OCI-LY1 (cell line): ENCODE measurements at regions not wholly inside any gene's neighbourhood (a gene's known extent, or its start where the extent isn't known, plus 50 kb on each side); places are given as distances from the start of the nearest gene placed in this dataset.

Experiments
- H2AFZ ChIP-seq: fragments of 200-600 bp; sonication (generic), shearing (Covaris generic); 2 replicates; pipeline ENCODE4 v1.6.0; 2014; ENCODE audit warnings: antibody characterized with exemption, mild to moderate bottlenecking, low read length
- H3F3A ChIP-seq: fragments of 200-600 bp; sonication (generic), shearing (Covaris generic); 2 replicates; pipeline ENCODE4 v1.6.0; 2014; ENCODE audit warnings: mild to moderate bottlenecking, antibody characterized with exemption, low read length, moderate library complexity; ENCODE audit not compliant: insufficient read depth
- H3K27ac ChIP-seq: fragments of 200-600 bp; sonication (generic); 2 replicates; pipeline ENCODE4 v1.5.1; 2014; ENCODE audit warnings: low read length, mixed run types, mild to moderate bottlenecking, low read depth; ENCODE audit not compliant: poor library complexity, severe bottlenecking
- H3K27me3 ChIP-seq: fragments of 200-600 bp; sonication (generic); 2 replicates; pipeline ENCODE4 v1.6.0; 2014; ENCODE audit warnings: antibody characterized with exemption, mild to moderate bottlenecking, low read length, moderate library complexity; ENCODE audit not compliant: insufficient read depth
- H3K36me3 ChIP-seq: fragments of 200-600 bp; sonication (generic); 2 replicates; pipeline ENCODE4 v1.6.1; 2014; ENCODE audit warnings: mild to moderate bottlenecking, antibody characterized with exemption, low read length, moderate library complexity, mixed read lengths; ENCODE audit not compliant: insufficient read depth
- H3K4me1 ChIP-seq: fragments of 200-600 bp; sonication (generic); 2 replicates; pipeline ENCODE4 v1.5.1; 2014; ENCODE audit warnings: mild to moderate bottlenecking, low read length, moderate library complexity; ENCODE audit not compliant: insufficient read depth, severe bottlenecking
- H3K4me2 ChIP-seq: fragments of 200-600 bp; sonication (generic), shearing (Covaris generic); 2 replicates; pipeline ENCODE4 v1.6.1; 2014; ENCODE audit warnings: low read length
- H3K4me3 ChIP-seq: fragments of 200-600 bp; sonication (generic); 2 replicates; pipeline ENCODE4 v1.5.1; 2014; ENCODE audit warnings: low read length, low read depth, mild to moderate bottlenecking, mixed read lengths; ENCODE audit not compliant: poor library complexity, severe bottlenecking
- H3K79me2 ChIP-seq: fragments of 200-600 bp; shearing (Covaris generic); 2 replicates; pipeline ENCODE4 v1.6.1; 2016; ENCODE audit warnings: mixed run types, low read length, mixed read lengths; ENCODE audit not compliant: insufficient read depth
- H3K9ac ChIP-seq: fragments of 200-600 bp; sonication (generic), shearing (Covaris generic); 2 replicates; pipeline ENCODE4 v1.6.1; 2014; ENCODE audit warnings: mild to moderate bottlenecking, low read length, mixed read lengths
- H3K9me2 ChIP-seq: fragments of 200-600 bp; sonication (generic), shearing (Covaris generic); 2 replicates; pipeline ENCODE4 v1.6.1; 2014; ENCODE audit warnings: low read depth, mild to moderate bottlenecking, low read length, mixed read lengths
- H3K9me3 ChIP-seq: fragments of 200-600 bp; shearing (Covaris generic); 2 replicates; pipeline ENCODE4 v1.6.1; 2014; ENCODE audit warnings: low read length, mixed read lengths
- H4K20me1 ChIP-seq: fragments of 200-600 bp; sonication (generic), shearing (Covaris generic); 2 replicates; pipeline ENCODE4 v1.6.0; 2016; ENCODE audit warnings: mild to moderate bottlenecking, low read length; ENCODE audit not compliant: insufficient read depth
- EZH2 ChIP-seq: fragments of 200-600 bp; sonication (generic), shearing (Covaris generic); IDR thresholded peaks from 2 replicates; pipeline ENCODE4 v1.8.0; 2017; ENCODE audit warnings: borderline replicate concordance, mixed run types, mild to moderate bottlenecking, antibody characterized with exemption, low read length, moderate library complexity, mixed read lengths
- TF ChIP-seq, protein P1 (sequence below): fragments of 200-600 bp; sonication (generic), shearing (Covaris generic); IDR thresholded peaks from 2 replicates; pipeline ENCODE4 v1.5.1; 2017; ENCODE audit warnings: mild to moderate bottlenecking, antibody characterized with exemption, low read length, moderate library complexity, mixed read lengths

DNA sequence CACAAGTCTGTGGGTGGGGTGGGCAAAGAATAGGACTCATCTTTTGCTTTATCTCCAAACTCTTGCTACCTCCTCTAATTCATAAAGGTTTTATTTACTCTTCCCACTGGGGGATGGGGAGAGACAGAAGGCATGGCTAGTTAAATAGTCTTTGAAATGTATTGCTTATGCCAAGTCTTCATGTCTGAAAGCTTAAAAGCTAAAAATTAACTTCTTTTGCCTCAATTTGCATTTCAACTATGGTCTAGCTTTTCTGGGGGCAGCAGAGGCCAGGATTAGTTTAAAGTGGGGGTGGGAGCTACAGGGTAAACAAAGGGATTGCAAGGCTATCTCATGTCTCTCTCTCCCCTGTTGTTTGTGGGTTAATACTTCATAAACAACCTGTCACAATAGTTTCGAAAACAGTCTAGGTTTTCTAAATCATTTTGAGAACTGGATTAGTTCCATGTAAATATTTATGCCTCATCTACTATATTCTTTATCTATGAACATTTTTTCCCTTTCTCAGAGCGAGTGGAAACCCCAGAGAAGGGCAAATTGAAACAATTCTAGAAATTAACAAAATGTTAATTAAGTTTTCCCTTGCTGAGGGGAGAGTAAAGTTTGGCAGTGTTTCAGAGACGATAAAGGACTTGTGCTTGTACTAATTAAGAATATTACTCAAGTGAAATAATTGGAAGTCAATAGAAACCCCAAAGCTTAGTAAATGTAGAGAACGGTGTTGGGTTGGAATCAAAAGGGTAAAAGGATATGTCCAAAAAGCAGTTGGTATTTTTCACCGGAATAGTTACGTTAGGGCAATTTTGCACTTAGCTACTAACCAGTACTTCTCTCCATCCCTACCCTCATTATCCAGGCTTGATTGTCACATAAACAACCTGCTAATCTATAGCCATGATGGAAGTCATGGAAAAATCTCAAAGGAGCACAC is 182.2 kb downstream of the GIPC2 start:
- H3K9ac ChIP-seq, result no peak overlapping the region
- H3K4me3 ChIP-seq, result no peak overlapping the region
- H3K36me3 ChIP-seq, result no peaks in the 10 kb centered on the region
- H3K9me3 ChIP-seq, result no peaks in the 10 kb centered on the region
- no peaks in the 10 kb centered on the region for H3K4me1 ChIP-seq
- H3K4me2 ChIP-seq, result no peak overlapping the region
- H3F3A ChIP-seq, result no peaks in the 10 kb centered on the region
- H4K20me1 ChIP-seq, result no peaks in the 10 kb centered on the region
- no peak overlapping the region for H2AFZ ChIP-seq
- no peak for TF ChIP-seq EZH2
- TF ChIP-seq, protein P1, sequence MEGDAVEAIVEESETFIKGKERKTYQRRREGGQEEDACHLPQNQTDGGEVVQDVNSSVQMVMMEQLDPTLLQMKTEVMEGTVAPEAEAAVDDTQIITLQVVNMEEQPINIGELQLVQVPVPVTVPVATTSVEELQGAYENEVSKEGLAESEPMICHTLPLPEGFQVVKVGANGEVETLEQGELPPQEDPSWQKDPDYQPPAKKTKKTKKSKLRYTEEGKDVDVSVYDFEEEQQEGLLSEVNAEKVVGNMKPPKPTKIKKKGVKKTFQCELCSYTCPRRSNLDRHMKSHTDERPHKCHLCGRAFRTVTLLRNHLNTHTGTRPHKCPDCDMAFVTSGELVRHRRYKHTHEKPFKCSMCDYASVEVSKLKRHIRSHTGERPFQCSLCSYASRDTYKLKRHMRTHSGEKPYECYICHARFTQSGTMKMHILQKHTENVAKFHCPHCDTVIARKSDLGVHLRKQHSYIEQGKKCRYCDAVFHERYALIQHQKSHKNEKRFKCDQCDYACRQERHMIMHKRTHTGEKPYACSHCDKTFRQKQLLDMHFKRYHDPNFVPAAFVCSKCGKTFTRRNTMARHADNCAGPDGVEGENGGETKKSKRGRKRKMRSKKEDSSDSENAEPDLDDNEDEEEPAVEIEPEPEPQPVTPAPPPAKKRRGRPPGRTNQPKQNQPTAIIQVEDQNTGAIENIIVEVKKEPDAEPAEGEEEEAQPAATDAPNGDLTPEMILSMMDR, result no peak
- no peak overlapping the region for H3K27ac ChIP-seq
- no peaks in the 10 kb centered on the region for H3K27me3 ChIP-seq
- no peaks in the 10 kb centered on the region for H3K79me2 ChIP-seq
- H3K9me2 ChIP-seq, result no peaks in the 10 kb centered on the region

DNA sequence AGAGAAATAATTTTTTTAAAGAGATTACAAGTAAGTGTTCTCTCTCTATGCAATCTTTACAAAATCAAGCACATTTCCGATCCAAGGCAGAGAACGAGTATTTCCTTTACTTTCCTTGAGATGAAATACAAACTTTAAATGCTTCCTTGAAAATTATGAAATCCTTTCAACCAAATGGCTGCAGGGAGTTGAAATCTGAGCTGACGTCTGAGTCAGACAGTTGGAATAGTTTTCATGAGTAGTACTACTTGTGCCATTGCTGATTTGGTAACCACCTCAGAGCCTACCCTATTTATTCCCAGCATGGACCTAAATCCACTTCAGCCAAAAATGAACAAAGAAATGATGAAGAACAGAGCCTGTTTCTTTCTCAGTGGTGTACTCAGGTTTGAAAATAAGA is 183.6 kb downstream of the GIPC2 start:
- Histone ChIP-seq H4K20me1 (no peaks in the 10 kb centered on the region), H3K9me3 (no peaks in the 10 kb centered on the region), H3K4me2 (no peak overlapping the region), H3K79me2 (no peaks in the 10 kb centered on the region), H3F3A (no peaks in the 10 kb centered on the region), H3K27ac (no peak overlapping the region), H3K9ac (no peak overlapping the region), H3K36me3 (no peaks in the 10 kb centered on the region), H3K9me2 (no peaks in the 10 kb centered on the region), H3K27me3 (no peaks in the 10 kb centered on the region), H3K4me3 (no peak overlapping the region), H2AFZ (no peak overlapping the region), H3K4me1 (no peaks in the 10 kb centered on the region)
- TF ChIP-seq, protein P1, result no peak
- TF ChIP-seq EZH2, result no peak

DNA sequence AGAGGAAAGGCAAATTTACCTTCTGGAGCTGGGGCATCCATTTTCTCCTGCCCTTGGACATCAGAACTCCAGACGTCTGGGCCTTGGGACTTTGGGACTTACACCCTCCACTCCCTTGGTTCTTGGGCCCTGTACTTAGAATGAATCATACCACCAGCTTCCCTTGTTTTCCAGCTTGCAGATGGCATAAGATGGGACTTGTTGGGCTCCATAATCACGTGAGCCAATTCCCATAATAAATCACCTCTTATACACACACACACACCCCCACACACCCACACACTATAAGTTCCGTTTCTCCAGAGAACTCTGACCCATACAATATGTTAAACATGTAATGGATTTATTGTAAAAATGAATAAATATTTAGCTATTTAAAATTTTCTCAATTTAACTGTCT is 185.7 kb downstream of the GIPC2 start:
- no peaks in the 10 kb centered on the region for H3K79me2 ChIP-seq
- H2AFZ ChIP-seq, result no peak overlapping the region
- no peaks in the 10 kb centered on the region for H3K36me3 ChIP-seq
- H3K4me3 ChIP-seq, result no peak overlapping the region
- H3K9ac ChIP-seq, result no peak overlapping the region
- no peaks in the 10 kb centered on the region for H3K4me1 ChIP-seq
- no peaks in the 10 kb centered on the region for H3K9me3 ChIP-seq
- no peaks in the 10 kb centered on the region for H4K20me1 ChIP-seq
- H3K9me2 ChIP-seq, result no peaks in the 10 kb centered on the region
- no peaks in the 10 kb centered on the region for H3F3A ChIP-seq
- no peak overlapping the region for H3K4me2 ChIP-seq
- H3K27me3 ChIP-seq, result no peaks in the 10 kb centered on the region
- no peak overlapping the region for H3K27ac ChIP-seq
- no peak for TF ChIP-seq EZH2
- TF ChIP-seq, protein P1, result no peak
